ENCODE measurements at regions not wholly inside any gene's neighbourhood (a gene's known extent, or its start where the extent isn't known, plus 50 kb on each side); places are given as distances from the start of the nearest gene placed in this dataset.

- TF ChIP-seq ZNF331 (CRISPR knock-in tag; IDR thresholded peaks at IDR 0.05; ENCODE audit: low read depth) (no peak), REST (IDR thresholded peaks at IDR 0.05; ENCODE audit: unreplicated experiment) (no peak), POLR2AphosphoS5 (IDR thresholded peaks at IDR 0.05; ENCODE audit: low read depth) (no peak)
These were observed 320.0 kb upstream of the VWC2 start (continued) for GRCh38 chr7:49453486-49453885.

GRCh38 chr7:49479441-49479840, 294.0 kb upstream of the VWC2 start:
- no peak overlapping the region for H3K27ac Mint-ChIP-seq
- no peak overlapping the region for H3K27ac ChIP-seq (ENCODE audit: low read depth)
- no peaks in the 10 kb centered on the region for H4K20me1 ChIP-seq (replicated peaks; ENCODE audit: insufficient read depth)
- no peaks in the 10 kb centered on the region for H3K36me3 ChIP-seq (ENCODE audit: insufficient read depth)
- no peaks in the 10 kb centered on the region for H3K79me2 ChIP-seq (replicated peaks; ENCODE audit: insufficient read depth)
- ATAC-seq (no peak), DNase-seq (ENCODE audit: low spot score) (no peak)
- no peaks in the 10 kb centered on the region for H3K4me1 ChIP-seq (ENCODE audit: insufficient read depth)
- H3F3A ChIP-seq (replicated peaks; ENCODE audit: low read depth): no peaks in the 10 kb centered on the region
- no peaks in the 10 kb centered on the region for H3K9me2 ChIP-seq (ENCODE audit: insufficient read depth)
- no peaks in the 10 kb centered on the region; the same call in 2 of the 3 replicates for H3K9me3 Mint-ChIP-seq
- H3K4me3 Mint-ChIP-seq: no peak overlapping the region
- H3K4me1 Mint-ChIP-seq: peaks cover 3% of the 10 kb centered on the region; the same call in 1 of the 3 replicates
- no peak overlapping the region for H2AFZ ChIP-seq
- no peaks in the 10 kb centered on the region for H3K27me3 ChIP-seq (ENCODE audit: insufficient read depth)
- no peak overlapping the region for H3K4me2 ChIP-seq
- no peaks in the 10 kb centered on the region for H3K27me3 Mint-ChIP-seq (ENCODE audit: insufficient read depth, low read depth, poor library complexity)
- H3K36me3 Mint-ChIP-seq (ENCODE audit: low read depth): no peaks in the 10 kb centered on the region
- no peak overlapping the region for H3K4me3 ChIP-seq
- no peak for TF ChIP-seq STAT1 (IDR thresholded peaks at IDR 0.05; ENCODE audit: unreplicated experiment)
- TF ChIP-seq REST (IDR thresholded peaks at IDR 0.05; ENCODE audit: unreplicated experiment): no peak
- no peak for TF ChIP-seq ZNF331 (CRISPR knock-in tag; IDR thresholded peaks at IDR 0.05; ENCODE audit: low read depth)
- no peak for TF ChIP-seq CREB1 (CRISPR knock-in tag; IDR thresholded peaks at IDR 0.05; ENCODE audit: low read depth)
- TF ChIP-seq ZNF462 (CRISPR knock-in tag; IDR thresholded peaks at IDR 0.05): no peak
- no peak for TF ChIP-seq POLR2AphosphoS5 (IDR thresholded peaks at IDR 0.05; ENCODE audit: low read depth)
- TF ChIP-seq ETS1 (IDR thresholded peaks at IDR 0.05): no peak
- no peak for TF ChIP-seq CTCF (conservative IDR thresholded peaks at IDR 0.05; ENCODE audit: low read depth in 2 of 2)

Measured in GM23338 (cell line).